H1 (cell line): ENCODE measurements at regions not wholly inside any gene's neighbourhood (a gene's known extent, or its start where the extent isn't known, plus 50 kb on each side); places are given as distances from the start of the nearest gene placed in this dataset.

Source experiments
- BACH1 ChIP-seq: IDR thresholded peaks from 2 replicates; pipeline ENCODE4 v1.6.1; 2012; ENCODE audit warnings: low read length, improper control_type of control experiment
- CBX8 ChIP-seq: fragments of 300-800, 300-1000 bp; sonication (generic); IDR thresholded peaks from 2 replicates; pipeline ENCODE4 v1.7.1; 2016; ENCODE audit warnings: low read depth, low read length, borderline replicate concordance
- CHD7 ChIP-seq: fragments of 300-600 bp; sonication (generic); IDR thresholded peaks from 2 replicates; pipeline ENCODE4 v1.7.1; 2012; ENCODE audit warnings: low read length, moderate library complexity, mild to moderate bottlenecking, inconsistent platforms; ENCODE audit not compliant: insufficient replicate concordance
- CTCF ChIP-seq, 3 experiments: IDR thresholded peaks; 1 replicate in 2 of 3; 2 replicates in 1 of 3; pipeline versions ENCODE4 v1.5.1 to v1.6.1; 2011; ENCODE audit warnings: low read length in 3 of 3, mild to moderate bottlenecking in 3 of 3, inconsistent platforms in 2 of 3, low read depth in 1 of 3, moderate library complexity in 1 of 3; ENCODE audit not compliant: insufficient read depth in 1 of 3; ENCODE audit errors: control extremely low read depth in 1 of 3
- EGR1 ChIP-seq: IDR thresholded peaks from 2 replicates; pipeline ENCODE4 v1.6.1; 2011; ENCODE audit warnings: low read depth, low read length, borderline replicate concordance
- GABPA ChIP-seq: IDR thresholded peaks from 2 replicates; pipeline ENCODE4 v1.6.1; 2011; ENCODE audit warnings: mild to moderate bottlenecking, low read length, moderate library complexity, borderline replicate concordance; ENCODE audit not compliant: insufficient read depth
- RXRA ChIP-seq: IDR thresholded peaks from 2 replicates; pipeline ENCODE4 v1.6.1; 2011; ENCODE audit warnings: low read depth, mild to moderate bottlenecking, low read length, moderate library complexity; ENCODE audit not compliant: insufficient read depth
- SAP30 ChIP-seq: fragments of 300-600 bp; sonication (generic); IDR thresholded peaks from 2 replicates; pipeline ENCODE4 v1.7.1; 2012; ENCODE audit warnings: low read length, moderate library complexity, mild to moderate bottlenecking, inconsistent platforms; ENCODE audit not compliant: insufficient read depth, insufficient replicate concordance

- TF ChIP-seq CHD7: no peak
- TF ChIP-seq RXRA: no peak
- TF ChIP-seq GABPA: no peak
- TF ChIP-seq SAP30: no peak
- no peak for TF ChIP-seq BACH1
- TF ChIP-seq CBX8: no peak
- TF ChIP-seq CTCF (IDR thresholded peaks at IDR 0.05; ENCODE audit: control extremely low read depth in 1 of 3, insufficient read depth in 1 of 3, low read depth in 1 of 3, low read length in 3 of 3): no peak
- TF ChIP-seq EGR1: no peak
Measured at GRCh38 chr11:109804911-109805310, 288.3 kb upstream of the ZC3H12C start (continued).
